Suprapubic skin (tissue), 4 donors: ENCODE measurements at regions not wholly inside any gene's neighbourhood (a gene's known extent, or its start where the extent isn't known, plus 50 kb on each side); places are given as distances from the start of the nearest gene placed in this dataset.

Experiments
- DNase-seq, 2 donors: peaks; one replicate each; pipeline ENCODE4 v3.0.0-alpha.2; 2019; ENCODE audit warnings: low spot score in 2 of 2
- H3K27ac ChIP-seq: fragments of 200-600 bp; sonication (generic); one replicate; pipeline ENCODE4 v1.5.1; 2019
- H3K27me3 ChIP-seq: fragments of 200-600 bp; sonication (generic); one replicate; pipeline ENCODE4 v1.5.1; 2019
- H3K36me3 ChIP-seq: fragments of 200-600 bp; sonication (generic); one replicate; pipeline ENCODE4 v1.5.1; 2019
- H3K4me1 ChIP-seq: fragments of 200-600 bp; sonication (generic); one replicate; pipeline ENCODE4 v1.5.1; 2019
- H3K4me3 ChIP-seq: fragments of 200-600 bp; sonication (generic); one replicate; pipeline ENCODE4 v1.5.1; 2019; ENCODE audit warnings: mild to moderate bottlenecking
- H3K9me3 ChIP-seq: fragments of 200-600 bp; sonication (generic); one replicate; pipeline ENCODE4 v1.5.1; 2019
- EP300 ChIP-seq: sonication (generic); formaldehyde crosslinking; IDR thresholded peaks from one replicate; pipeline ENCODE4 v1.6.1; 2017; ENCODE audit warnings: antibody characterized with exemption
- POLR2A ChIP-seq, 2 donors: fragments of 450-650 bp; IDR thresholded peaks; one replicate each; pipeline ENCODE4 v1.6.1; 2017; ENCODE audit warnings: antibody characterized with exemption in 2 of 2, mild to moderate bottlenecking in 2 of 2, moderate library complexity in 2 of 2
- POLR2AphosphoS5 ChIP-seq, 3 donors: sonication (generic); formaldehyde crosslinking; IDR thresholded peaks; one replicate each; pipeline ENCODE4 v1.6.1; 2017; ENCODE audit warnings: antibody characterized with exemption in 3 of 3
- WGBS: methylation state at CpG from one replicate; pipeline ENCODE4 v1.1.5; 2018; 5-methylcytosine and 5-hydroxymethylcytosine counted together
- TF ChIP-seq, protein P1 (sequence below), 2 donors: fragments of 200-600 bp in 1 of 2; fragments of 450-650 bp in 1 of 2; sonication (generic) in 1 of 2; IDR thresholded peaks; one replicate each; pipeline ENCODE4 v1.5.1; 2016 to 2019; ENCODE audit warnings: antibody characterized with exemption in 2 of 2, mild to moderate bottlenecking in 1 of 2, moderate library complexity in 1 of 2

- WGBS = 73% methylated on average over 4 of the region's 4 CpGs
- TF ChIP-seq POLR2A (IDR thresholded peaks at IDR 0.05) (no peak), POLR2AphosphoS5 (IDR thresholded peaks at IDR 0.05) (no peak), EP300 (no peak)
- TF ChIP-seq, protein P1, sequence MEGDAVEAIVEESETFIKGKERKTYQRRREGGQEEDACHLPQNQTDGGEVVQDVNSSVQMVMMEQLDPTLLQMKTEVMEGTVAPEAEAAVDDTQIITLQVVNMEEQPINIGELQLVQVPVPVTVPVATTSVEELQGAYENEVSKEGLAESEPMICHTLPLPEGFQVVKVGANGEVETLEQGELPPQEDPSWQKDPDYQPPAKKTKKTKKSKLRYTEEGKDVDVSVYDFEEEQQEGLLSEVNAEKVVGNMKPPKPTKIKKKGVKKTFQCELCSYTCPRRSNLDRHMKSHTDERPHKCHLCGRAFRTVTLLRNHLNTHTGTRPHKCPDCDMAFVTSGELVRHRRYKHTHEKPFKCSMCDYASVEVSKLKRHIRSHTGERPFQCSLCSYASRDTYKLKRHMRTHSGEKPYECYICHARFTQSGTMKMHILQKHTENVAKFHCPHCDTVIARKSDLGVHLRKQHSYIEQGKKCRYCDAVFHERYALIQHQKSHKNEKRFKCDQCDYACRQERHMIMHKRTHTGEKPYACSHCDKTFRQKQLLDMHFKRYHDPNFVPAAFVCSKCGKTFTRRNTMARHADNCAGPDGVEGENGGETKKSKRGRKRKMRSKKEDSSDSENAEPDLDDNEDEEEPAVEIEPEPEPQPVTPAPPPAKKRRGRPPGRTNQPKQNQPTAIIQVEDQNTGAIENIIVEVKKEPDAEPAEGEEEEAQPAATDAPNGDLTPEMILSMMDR (IDR thresholded peaks at IDR 0.05) = no peak
- Histone ChIP-seq H3K36me3 (no peaks in the 10 kb centered on the region), H3K4me1 (no peaks in the 10 kb centered on the region), H3K27me3 (no peaks in the 10 kb centered on the region), H3K9me3 (peaks cover 6% of the 10 kb centered on the region), H3K27ac (no peak overlapping the region), H3K4me3 (no peak overlapping the region)
- no peak for DNase-seq
Observed at GRCh38 chr13:90542959-90543505, 804.5 kb upstream of the MIR17HG start.

DNA sequence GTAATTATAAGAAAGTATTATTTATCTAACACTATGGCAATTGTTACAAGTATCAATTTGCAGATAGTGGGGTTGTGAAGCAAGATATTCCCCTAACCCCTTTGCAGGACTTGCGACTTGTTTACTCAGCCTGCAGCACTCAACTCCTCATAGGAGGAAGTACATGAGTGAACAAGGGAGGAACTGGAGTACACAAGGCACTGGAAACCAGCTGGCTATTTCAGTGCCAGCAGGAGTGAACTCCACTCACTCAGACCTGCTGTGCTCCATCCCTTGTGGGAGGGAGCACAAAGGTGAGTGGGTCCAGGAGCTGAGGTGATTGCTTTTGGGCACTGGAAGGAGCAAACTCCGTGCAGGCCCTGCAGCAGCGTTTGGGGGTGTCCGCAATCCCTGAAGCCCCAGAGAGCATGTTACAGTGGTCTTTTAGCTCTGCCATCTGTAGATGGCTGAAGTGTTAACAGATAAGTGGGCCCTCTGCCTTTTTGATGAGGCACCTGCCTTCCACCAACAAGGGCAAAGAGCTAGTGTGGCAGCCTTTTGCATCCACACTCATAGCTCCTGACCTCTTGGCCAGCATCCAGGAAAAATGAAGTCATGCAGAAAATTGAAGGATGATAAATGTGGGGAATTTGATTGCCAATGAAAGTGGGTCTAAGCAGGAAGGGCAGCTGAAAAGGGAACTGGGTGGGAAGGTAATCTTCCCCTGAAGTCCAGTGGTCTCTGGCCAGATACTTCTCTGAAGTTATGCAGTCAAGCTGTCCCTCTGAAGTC is 802.2 kb upstream of the MIR17HG start:
- 81% methylated on average over 1 of the region's 4 CpGs for WGBS

DNA sequence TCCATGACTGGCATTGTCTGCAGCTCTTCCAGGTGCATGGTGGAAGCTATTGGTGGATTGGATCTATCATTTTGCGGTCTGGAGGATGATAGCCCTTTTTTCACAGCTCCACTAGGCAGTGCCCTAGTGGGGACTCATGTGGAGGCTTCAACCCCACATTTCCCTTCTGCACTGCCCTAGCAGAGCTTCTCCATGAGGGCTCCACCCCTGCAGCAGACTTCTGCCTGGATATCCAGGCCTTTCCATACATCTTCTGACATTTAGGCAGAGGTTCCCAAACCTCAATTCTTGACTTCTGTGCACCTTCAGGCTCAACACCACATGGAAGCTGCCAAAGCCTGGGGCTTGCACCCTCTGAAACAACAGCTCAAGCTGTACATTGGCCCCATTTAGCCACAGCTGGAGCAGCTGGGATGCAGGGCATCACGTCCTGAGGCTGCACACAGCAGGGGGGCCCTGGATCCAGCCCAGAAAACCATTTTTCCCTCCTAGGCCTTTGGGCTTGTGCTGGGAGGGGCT is 800.2 kb upstream of the MIR17HG start:
- WGBS = 64% methylated on average over 2 of the region's 2 CpGs
- TF ChIP-seq POLR2A (IDR thresholded peaks at IDR 0.05) (no peak), EP300 (no peak), POLR2AphosphoS5 (IDR thresholded peaks at IDR 0.05) (no peak)
- TF ChIP-seq, protein P1 (IDR thresholded peaks at IDR 0.05) = no peak
- Histone ChIP-seq H3K4me3 (no peak overlapping the region), H3K27me3 (no peaks in the 10 kb centered on the region), H3K36me3 (no peaks in the 10 kb centered on the region), H3K4me1 (no peaks in the 10 kb centered on the region), H3K9me3 (peaks cover 6% of the 10 kb centered on the region), H3K27ac (no peak overlapping the region)
- no peak for DNase-seq

More for the DNA sequence above, 802.2 kb upstream of the MIR17HG start:
- Histone ChIP-seq H3K36me3 (no peaks in the 10 kb centered on the region), H3K4me3 (no peak overlapping the region), H3K4me1 (no peaks in the 10 kb centered on the region), H3K27ac (no peak overlapping the region), H3K27me3 (no peaks in the 10 kb centered on the region), H3K9me3 (peaks cover 6% of the 10 kb centered on the region)
- no peak for DNase-seq
- TF ChIP-seq, protein P1 (IDR thresholded peaks at IDR 0.05) = no peak
- no peak for TF ChIP-seq POLR2AphosphoS5 (IDR thresholded peaks at IDR 0.05)
- TF ChIP-seq EP300 = no peak
- TF ChIP-seq POLR2A (IDR thresholded peaks at IDR 0.05) = no peak

- WGBS = 55% methylated on average over 3 of the region's 3 CpGs
Observed at GRCh38 chr13:90551253-90551652, 796.2 kb upstream of the MIR17HG start.

GRCh38 chr13:90552702-90553101 is 794.8 kb upstream of the MIR17HG start:
- 45% methylated on average over 2 of the region's 2 CpGs for WGBS
- TF ChIP-seq, protein P1 (IDR thresholded peaks at IDR 0.05) = no peak
- TF ChIP-seq POLR2AphosphoS5 (IDR thresholded peaks at IDR 0.05) (no peak), POLR2A (IDR thresholded peaks at IDR 0.05) (no peak), EP300 (no peak)
- H3K4me3 ChIP-seq = no peak overlapping the region

More at GRCh38 chr13:90551253-90551652, 796.2 kb upstream of the MIR17HG start:
- DNase-seq = no peak
- H3K27ac ChIP-seq = no peak overlapping the region
- peaks cover 6% of the 10 kb centered on the region for H3K9me3 ChIP-seq
- no peaks in the 10 kb centered on the region for H3K36me3 ChIP-seq
- no peak overlapping the region for H3K4me3 ChIP-seq
- H3K4me1 ChIP-seq = no peaks in the 10 kb centered on the region
- H3K27me3 ChIP-seq = no peaks in the 10 kb centered on the region
- TF ChIP-seq POLR2AphosphoS5 (IDR thresholded peaks at IDR 0.05) (no peak), POLR2A (IDR thresholded peaks at IDR 0.05) (no peak), EP300 (no peak)
- TF ChIP-seq, protein P1 (IDR thresholded peaks at IDR 0.05) = no peak

More at GRCh38 chr13:90552702-90553101, 794.8 kb upstream of the MIR17HG start:
- no peak for DNase-seq
- H3K4me1 ChIP-seq = no peaks in the 10 kb centered on the region
- no peaks in the 10 kb centered on the region for H3K36me3 ChIP-seq
- H3K27me3 ChIP-seq = no peaks in the 10 kb centered on the region
- H3K27ac ChIP-seq = no peak overlapping the region
- H3K9me3 ChIP-seq = peaks cover under 1% of the 10 kb centered on the region
